RPMI7951 (cell line): ENCODE measurements at regions not wholly inside any gene's neighbourhood (a gene's known extent, or its start where the extent isn't known, plus 50 kb on each side); places are given as distances from the start of the nearest gene placed in this dataset.

ENCODE experiments used
- DNase-seq: peaks from one replicate; pipeline ENCODE4 v3.0.0-alpha.2; 2012; ENCODE audit warnings: low read depth

DNA sequence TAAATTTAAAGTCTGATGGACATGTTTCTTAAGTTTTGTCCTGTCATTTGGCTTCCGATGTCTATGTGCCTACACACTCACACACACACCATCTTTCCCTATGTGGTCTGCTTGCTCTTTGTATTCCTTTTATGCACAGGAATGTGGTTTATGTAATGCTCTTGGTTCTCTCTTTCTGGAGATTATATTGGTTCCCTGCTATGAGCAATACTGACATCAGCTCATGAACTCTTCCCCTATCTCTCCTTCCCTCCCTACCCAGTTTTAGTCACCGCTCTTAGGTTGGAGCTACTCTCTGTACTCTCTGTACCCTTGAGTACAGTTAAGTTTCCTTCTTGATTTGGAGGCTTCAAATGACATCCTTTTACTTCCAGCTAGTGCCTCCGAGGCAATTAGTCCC lies 77.9 kb upstream of the MVB12B start:
- peak; percentile 74 for DNase-seq

DNA sequence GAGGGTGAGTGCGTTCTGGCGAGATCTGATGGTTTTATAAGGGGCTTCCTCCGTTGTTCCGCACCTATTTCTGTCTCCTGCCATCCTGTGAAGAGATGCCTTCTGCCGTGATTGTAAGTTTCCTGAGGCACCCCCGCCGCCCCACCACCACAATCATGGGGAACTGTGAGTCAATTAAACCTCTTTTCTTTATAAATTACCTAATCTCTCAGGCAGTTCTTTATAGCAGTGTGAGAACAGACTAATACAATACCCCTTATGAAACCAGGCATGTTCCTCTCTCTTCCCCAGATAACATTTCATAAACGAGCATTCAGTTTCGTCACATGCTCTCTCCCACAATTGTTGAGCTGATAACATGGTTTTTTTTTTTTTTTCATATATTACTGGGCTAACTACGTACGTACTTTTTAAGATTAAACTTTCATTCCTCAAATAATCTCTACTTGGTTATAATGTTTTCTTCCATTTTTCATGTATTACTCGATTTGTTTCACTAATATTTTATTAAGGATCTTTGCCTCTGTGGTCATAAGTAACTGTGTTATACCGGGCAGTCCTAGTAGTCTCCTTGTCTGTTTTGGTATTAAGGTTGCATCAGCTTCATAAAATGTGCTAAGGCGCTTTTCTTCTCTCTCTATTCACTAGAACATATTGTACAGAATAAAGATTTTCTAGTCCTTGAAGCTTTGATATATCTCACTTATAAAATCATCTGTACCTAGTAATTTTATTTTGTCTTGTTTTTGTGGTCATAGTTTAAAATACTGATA lies 64.9 kb upstream of the MVB12B start:
- DNase-seq, result no peak

DNA sequence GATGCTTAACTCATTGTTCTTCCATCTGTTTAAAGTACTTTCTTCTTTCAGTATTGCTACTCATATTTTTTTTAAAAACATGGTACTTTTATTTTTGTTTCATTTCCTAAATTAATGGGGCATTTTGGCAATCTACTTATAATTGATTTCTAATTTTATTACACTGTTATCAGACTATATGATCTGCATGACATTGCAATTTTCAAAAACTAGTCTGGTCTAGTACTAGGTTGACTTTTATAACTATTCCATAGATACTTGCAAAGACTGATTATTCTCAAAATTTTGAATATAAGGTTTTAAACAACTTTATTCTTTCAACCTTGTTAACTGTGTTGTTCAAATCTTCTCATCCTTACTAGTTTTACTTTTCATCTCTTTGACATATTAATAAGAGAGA lies 63.9 kb upstream of the MVB12B start:
- DNase-seq, result no peak

DNA sequence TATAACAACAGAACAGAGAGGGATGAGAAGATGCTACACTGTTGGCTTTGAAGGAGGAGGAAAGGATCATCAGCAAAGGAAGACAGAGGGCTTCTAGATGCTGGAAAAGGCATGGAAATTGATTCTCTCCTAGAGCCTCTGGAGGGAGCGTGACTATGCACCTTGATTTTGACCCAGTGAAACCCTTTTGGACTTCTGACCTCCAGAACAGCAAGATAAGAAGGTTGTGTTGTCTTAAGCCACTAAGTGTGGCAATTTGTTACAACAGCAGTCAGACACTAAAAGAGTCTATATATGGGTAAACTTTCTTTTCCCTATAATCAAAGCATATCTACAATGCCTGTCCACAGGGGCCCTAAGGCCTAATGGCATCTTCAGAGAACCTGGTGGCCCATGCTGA lies 56.1 kb upstream of the MVB12B start:
- no peak for DNase-seq

DNA sequence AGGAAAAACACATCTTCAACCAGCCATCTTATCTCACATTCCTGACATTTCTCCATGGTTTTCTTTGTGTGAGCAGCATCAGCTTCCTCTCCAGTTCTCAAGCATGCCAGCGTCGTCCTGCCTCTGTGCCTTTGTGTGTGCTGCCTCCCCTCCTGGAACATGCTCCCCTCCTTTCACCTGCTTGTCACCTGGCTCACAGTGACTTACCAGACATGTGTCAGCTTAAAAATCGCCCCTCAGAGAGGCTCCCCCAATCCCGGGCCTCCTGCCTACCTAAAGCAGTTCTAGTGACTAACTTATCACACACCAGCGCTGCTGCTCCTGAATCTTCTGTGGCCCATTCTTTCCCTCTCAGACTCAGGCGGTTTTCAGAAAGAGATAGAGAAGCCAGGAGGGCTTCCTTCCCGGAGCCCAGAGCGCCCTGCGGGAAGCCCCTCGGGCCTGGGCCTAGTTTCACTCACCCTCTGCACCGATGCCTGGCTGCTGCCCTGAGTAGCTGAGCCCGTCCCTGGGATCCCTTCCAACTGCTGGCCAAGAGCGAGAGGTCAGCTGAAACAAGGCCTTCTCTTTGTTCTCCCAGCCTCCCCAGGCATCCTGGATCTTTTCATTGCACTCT lies 51.1 kb upstream of the MVB12B start:
- DNase-seq, result no peak

DNA sequence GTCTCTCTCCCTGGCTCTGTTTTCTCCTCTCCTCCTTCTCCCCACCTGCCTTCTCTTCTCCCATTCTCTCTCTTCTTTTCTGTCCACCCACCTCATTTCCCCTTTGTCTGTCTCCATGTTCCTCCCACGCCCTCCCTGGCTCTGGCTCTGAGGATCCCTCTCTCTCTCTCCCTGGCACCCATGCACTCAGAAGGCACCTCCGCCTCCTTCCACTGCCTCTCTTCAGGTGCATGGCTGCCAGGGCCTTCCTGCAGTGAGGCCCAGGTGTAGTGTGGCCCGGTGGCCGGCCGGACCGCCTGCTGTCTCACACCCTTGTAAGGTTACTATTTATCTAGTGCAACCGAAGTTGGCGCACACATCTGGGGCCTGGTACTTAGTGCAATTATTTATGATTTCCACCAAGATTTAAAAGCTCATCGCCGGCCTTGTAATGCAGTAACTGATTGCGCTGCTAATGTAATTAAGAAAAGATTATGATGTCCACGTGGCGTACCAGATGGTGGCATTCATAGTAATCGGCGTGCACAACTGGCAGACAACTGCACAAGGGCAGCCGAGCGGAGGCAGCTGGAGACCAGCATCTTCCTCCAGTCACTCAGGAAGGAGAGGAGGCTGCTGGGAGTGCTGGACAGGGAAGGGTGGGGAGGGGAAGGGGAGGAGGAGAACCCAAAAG lies 50.4 kb upstream of the MVB12B start:
- no peak for DNase-seq
